ENCODE measurements at regions not wholly inside any gene's neighbourhood (a gene's known extent, or its start where the extent isn't known, plus 50 kb on each side); places are given as distances from the start of the nearest gene placed in this dataset.

GRCh38 chr12:127416796-127417195 is 850.2 kb upstream of the TMEM132C start:
- TF ChIP-seq JUN (IDR thresholded peaks at IDR 0.05; ENCODE audit: borderline replicate concordance, insufficient read depth, insufficient read length, low read depth) (no peak), POLR2AphosphoS5 (IDR thresholded peaks at IDR 0.05; ENCODE audit: insufficient read depth, low read depth, low read length) (no peak), MYC (IDR thresholded peaks at IDR 0.05; ENCODE audit: low read depth, low read length) (no peak), FOS (IDR thresholded peaks at IDR 0.05; ENCODE audit: borderline replicate concordance, insufficient read depth, low read length) (no peak), CTCF (IDR thresholded peaks at IDR 0.05; ENCODE audit: extremely low read depth in 1 of 2, insufficient read depth in 1 of 2, low read depth in 1 of 2, low read length in 2 of 2) (no peak), POLR2A (IDR thresholded peaks at IDR 0.05; ENCODE audit: low read depth, low read length) (no peak)
- Histone ChIP-seq H4K20me1 (replicated peaks; ENCODE audit: control insufficient read depth, extremely low read depth, insufficient read depth, low read length) (no peaks in the 10 kb centered on the region), H3K27ac (ENCODE audit: insufficient read depth, low read depth, low read length) (no peak overlapping the region), H3K4me3 (replicated peaks in 1 of 3; ENCODE audit: insufficient read depth in 1 of 3, low read depth in 1 of 3, low read length in 3 of 3) (no peak overlapping the region), H3K79me2 (ENCODE audit: control insufficient read depth, insufficient read depth, low read length) (no peaks in the 10 kb centered on the region), H3K36me3 (ENCODE audit: control insufficient read depth in 2 of 2, extremely low read depth in 1 of 2, insufficient read depth in 2 of 2, low read length in 2 of 2) (no peaks in the 10 kb centered on the region), H2AFZ (ENCODE audit: low read depth, low read length) (no peak overlapping the region), H3K4me2 (ENCODE audit: insufficient read depth, low read length) (no peak overlapping the region), H3K9me3 (replicated peaks; ENCODE audit: control insufficient read depth, insufficient read depth, low read length) (peaks cover 6% of the 10 kb centered on the region), H3K4me1 (ENCODE audit: control insufficient read depth, extremely low read depth, insufficient read depth, low read length) (no peaks in the 10 kb centered on the region), H3K9ac (replicated peaks; ENCODE audit: extremely low read depth, insufficient read depth, low read length) (no peak overlapping the region), H3K9me1 (replicated peaks; ENCODE audit: control insufficient read depth, extremely low read depth, insufficient read depth, low read length) (no peaks in the 10 kb centered on the region), H3K27me3 (ENCODE audit: control insufficient read depth in 2 of 2, insufficient read depth in 2 of 2, low read length in 2 of 2) (no peaks in the 10 kb centered on the region)
- ChIA-PET POLR2A (no interaction called here), CTCF (no interaction called here)
- no TSS peak for BruUV-seq (replicated peaks)
- intact Hi-C loops (cut with micrococcal nuclease), result no loop called here
- FAIRE-seq, result no peak
- dilution Hi-C loops (cut with MboI; ENCODE audit: extremely low pct_ligation_motif_present, low sequenced_read_pairs), result no loop called here
- DNase-seq (ENCODE audit: low read depth, low spot score), result no peak

- ChIA-PET CTCF (interaction anchor here (0.6 kb wide), 1 partner anchor 1036 kb away, joined by 3 read pairs; no protein-coding TSS in a partner anchor), POLR2A (no interaction called here)
- H4K20me1 ChIP-seq (replicated peaks; ENCODE audit: control insufficient read depth, extremely low read depth, insufficient read depth, low read length), result no peaks in the 10 kb centered on the region
- dilution Hi-C loops (cut with MboI; ENCODE audit: extremely low pct_ligation_motif_present, low sequenced_read_pairs), result no loop called here
- no peak overlapping the region for H3K27ac ChIP-seq (ENCODE audit: insufficient read depth, low read depth, low read length)
- no peaks in the 10 kb centered on the region for H3K79me2 ChIP-seq (ENCODE audit: control insufficient read depth, insufficient read depth, low read length)
- intact Hi-C loops (cut with micrococcal nuclease), result no loop called here
- H3K27me3 ChIP-seq (ENCODE audit: control insufficient read depth in 2 of 2, insufficient read depth in 2 of 2, low read length in 2 of 2), result no peaks in the 10 kb centered on the region
- H3K9me3 ChIP-seq (replicated peaks; ENCODE audit: control insufficient read depth, insufficient read depth, low read length), result peaks cover 6% of the 10 kb centered on the region
- H2AFZ ChIP-seq (ENCODE audit: low read depth, low read length), result no peak overlapping the region
- no peak overlapping the region for H3K4me2 ChIP-seq (ENCODE audit: insufficient read depth, low read length)
- H3K9me1 ChIP-seq (replicated peaks; ENCODE audit: control insufficient read depth, extremely low read depth, insufficient read depth, low read length), result no peaks in the 10 kb centered on the region
- FAIRE-seq (no peak), DNase-seq (ENCODE audit: low read depth, low spot score) (no peak)
- H3K9ac ChIP-seq (replicated peaks; ENCODE audit: extremely low read depth, insufficient read depth, low read length), result no peak overlapping the region
- no peak for TF ChIP-seq GATA2 (IDR thresholded peaks at IDR 0.05; ENCODE audit: insufficient read depth, insufficient read length, low read depth, low read length)
- no peaks in the 10 kb centered on the region for H3K36me3 ChIP-seq (ENCODE audit: control insufficient read depth in 2 of 2, extremely low read depth in 1 of 2, insufficient read depth in 2 of 2, low read length in 2 of 2)
- BruUV-seq (replicated peaks), result no TSS peak
- H3K4me3 ChIP-seq (replicated peaks in 1 of 3; ENCODE audit: insufficient read depth in 1 of 3, low read depth in 1 of 3, low read length in 3 of 3), result no peak overlapping the region
- H3K4me1 ChIP-seq (ENCODE audit: control insufficient read depth, extremely low read depth, insufficient read depth, low read length), result no peaks in the 10 kb centered on the region
Observed at GRCh38 chr12:127419111-127419510, 847.9 kb upstream of the TMEM132C start.

Measured in endothelial cell of umbilical vein (primary cell).